GM21528 (cell line): ENCODE measurements at regions not wholly inside any gene's neighbourhood (a gene's known extent, or its start where the extent isn't known, plus 50 kb on each side); places are given as distances from the start of the nearest gene placed in this dataset.
A peak's percentile ranks its signal among the peaks of the same experiment; 100 is the strongest.

Experiments used
- ATAC-seq: cut with Tn5 transposase; IDR thresholded peaks from one replicate; pipeline ENCODE4 v1.9.1; 2021; ENCODE audit warnings: mild to moderate bottlenecking, moderate library complexity; ENCODE audit not compliant: unreplicated experiment, low FRiP score

DNA sequence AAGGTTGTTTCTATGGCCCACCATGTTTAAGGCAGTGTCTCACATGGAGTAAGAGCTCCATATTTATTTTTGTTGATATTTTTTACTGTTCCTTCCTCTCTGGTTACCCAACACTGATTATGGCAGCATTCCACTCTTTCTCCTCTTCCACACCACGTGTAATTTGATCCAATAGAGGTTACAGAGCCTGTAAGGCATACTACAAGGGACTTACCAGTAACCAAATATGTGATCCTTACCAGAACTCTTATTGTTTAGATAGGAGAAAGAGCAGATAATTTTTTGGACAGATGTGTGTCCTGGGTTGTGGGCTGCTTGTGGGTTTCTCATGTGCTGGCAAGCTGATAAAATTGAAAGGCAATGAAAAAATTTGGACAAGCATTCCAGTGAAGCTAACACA lies 261.3 kb downstream of the TMEM167A start:
- no peak for ATAC-seq

DNA sequence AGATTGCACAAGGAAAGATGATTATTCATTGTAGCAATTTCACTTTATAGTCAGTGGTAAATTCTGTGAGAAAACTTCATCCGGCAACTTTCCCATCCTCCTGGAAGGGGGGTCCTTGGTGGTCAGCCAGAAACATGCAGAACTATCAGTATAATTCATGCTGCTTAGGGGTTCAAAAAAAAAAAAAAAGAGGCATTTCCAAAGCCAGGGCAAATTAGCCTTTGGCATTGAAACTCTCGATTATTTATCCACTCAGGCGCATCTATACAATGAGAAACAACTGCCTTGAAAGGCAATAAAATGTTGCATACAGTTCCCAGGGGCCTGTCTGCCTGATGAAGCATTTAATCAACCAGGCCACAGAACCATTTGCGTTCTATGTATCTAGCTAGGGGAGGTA lies 263.3 kb downstream of the TMEM167A start:
- ATAC-seq, result no peak

DNA sequence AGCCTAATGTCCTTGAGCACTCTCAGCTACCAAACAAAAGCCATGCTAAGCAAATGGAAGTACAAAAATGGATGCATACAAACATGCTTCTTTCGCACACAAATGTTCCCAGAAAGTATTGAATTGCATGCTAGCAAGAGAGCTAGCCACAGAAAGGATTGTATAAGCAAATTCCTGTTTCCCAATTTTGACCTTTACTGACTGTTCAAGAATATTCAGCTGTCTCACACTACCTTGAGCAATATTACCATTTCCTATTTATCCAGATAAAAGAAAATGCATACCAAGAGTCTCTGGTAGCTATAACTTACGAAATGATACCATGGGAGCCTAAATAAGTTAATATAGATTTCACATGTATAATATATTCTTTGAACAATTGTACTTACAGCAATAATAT lies 264.6 kb downstream of the TMEM167A start:
- ATAC-seq, result no peak

DNA sequence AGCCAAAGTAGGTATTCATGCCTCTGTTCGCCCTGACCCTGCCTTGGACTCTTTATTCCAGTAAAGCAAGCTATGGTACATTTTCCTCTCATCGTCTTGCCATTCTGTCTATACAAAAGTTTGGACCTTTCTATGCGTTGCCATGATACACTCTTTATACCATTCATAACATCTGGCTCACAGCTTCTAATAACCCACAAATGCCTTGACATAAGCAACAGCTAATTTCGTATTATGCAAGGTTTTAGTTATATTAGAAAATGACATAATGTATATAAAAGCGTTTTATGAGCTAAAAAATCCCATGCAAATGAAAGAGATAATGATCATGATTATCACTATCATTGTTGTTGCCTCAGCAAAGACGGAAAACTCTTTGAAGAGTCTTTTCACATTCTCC lies 265.7 kb downstream of the TMEM167A start:
- ATAC-seq, result no peak

DNA sequence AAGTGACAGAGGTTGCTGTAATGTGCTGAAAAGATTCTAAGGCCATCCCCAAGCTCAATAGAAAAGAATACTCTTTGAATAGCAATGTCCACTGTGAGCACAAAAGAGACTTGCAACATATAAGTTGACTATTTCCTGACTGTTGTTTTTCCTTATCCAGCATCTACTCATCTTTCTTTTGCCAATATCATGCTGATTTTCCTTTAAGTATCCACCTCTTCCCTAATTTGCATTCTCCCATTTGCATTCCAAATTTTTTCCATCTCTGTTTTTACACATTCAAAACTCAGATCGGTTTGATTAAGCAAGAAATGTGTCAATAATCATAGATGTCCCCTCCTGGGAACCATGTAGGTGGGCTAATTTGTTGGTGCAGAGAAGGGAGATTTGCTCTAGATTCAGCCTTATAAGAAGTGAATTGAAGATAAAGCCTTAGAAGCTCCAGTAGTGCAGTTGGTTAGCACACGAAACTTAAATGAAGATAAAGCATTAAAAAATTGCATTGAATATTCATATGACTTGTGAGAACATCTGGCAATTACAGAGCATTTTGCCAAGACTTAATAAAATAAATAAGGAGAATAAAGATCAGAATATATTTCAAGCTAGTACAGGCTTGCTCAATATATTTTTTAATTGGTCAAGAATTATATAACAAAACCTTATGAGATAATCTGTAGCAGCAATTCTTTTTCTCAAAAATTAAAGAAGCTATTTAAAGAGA lies 267.6 kb downstream of the TMEM167A start:
- ATAC-seq, result no peak

DNA sequence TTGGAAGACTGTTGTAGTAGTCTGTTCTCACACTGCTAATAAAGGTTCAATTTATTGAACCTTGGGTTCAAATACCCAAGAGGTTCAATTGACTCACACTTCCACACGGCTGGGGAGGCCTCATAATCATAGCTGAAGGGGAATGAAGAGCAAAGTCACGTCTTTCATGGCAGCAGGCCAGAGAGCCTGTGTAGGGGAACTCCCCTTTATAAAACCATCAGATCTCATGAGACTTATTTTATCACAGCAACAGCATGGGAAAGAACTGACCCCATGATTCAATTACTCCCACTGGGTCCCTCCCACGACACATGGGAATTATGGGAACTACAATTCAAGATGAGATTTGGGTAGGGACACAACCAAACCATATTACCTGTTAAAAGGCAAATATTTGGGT lies 268.2 kb downstream of the TMEM167A start:
- ATAC-seq, result no peak

DNA sequence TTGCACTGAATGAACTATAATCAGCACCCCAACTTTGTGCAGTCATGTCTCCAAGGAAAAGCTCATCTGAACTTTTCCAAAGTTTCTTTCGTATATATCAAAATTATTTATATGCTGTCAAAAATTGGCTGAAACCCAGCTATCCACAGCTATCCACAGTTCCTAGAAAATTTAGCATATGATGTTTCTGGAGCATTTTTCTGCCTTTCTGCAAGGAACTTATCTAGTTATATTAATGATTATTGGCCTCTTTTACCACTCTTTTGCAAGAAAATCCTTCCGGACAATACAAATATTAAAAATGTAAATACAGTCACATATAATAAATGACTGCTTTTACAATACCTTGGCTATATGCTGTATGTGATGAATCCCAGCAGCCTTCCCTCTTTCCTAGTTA lies 270.2 kb downstream of the TMEM167A start:
- no peak for ATAC-seq

DNA sequence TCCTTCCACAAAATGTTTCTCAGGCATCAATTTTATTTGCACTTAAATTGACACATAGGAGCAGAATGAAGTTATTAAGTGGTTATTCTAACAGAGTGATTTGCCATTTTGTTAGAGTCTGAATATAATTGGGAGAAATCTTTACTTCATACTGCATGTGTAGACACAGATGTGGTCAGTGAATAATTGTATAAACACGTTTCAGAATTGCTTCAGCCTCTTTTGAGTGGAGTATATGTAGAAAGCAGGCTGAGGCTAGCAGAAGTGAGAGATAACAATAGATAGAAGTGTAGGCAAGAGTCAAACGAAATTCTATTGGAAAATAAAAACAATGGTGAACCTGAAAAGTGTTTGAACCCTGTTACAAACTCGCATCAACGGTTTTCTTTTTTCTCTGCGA lies 270.7 kb downstream of the TMEM167A start:
- ATAC-seq, result no peak

DNA sequence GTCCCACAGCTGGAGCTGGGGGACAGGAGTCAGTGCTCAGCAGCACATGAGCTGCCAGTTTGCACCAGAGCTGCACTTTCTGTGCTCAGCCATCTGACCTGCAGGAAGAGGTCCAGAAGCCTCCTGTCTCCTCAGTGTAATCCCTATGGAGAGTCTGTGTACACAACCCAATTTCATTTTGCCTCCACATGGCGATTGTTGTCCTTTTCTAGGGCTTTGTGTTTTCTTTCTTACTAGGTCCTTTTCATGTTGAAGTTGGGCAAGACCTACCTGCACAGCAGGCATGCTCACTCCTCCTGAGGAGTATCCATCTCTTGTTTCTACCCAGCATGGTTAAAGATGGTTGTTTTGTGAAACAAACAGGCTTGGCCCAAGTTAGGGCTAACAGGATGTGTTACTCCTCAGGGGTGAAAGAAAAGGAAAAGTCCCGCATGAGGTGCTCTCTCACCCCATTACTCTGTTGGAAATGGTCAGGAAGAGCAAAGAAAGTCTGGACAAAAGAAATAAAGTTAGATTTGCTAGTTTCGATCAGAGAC lies 273.0 kb downstream of the TMEM167A start:
- no peak for ATAC-seq

DNA sequence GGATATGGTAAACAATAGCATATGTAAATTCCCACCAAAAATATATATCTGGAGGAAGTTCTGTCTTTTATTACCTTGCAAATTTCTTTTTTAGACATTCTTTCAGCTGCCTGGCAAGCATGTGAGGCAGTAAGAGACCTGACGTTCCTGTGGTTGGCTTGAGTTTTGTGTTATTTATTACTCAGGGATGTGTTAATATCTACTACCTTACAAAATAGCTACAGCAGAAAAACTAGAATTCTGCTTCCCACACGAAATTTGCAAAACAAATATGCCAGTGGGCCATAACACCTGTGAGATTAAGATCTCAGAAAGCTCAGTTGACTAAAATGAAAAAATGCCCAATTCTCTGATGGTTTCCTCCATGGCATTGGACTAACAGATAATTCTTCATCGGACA lies 274.2 kb downstream of the TMEM167A start:
- peak; percentile 65 for ATAC-seq

DNA sequence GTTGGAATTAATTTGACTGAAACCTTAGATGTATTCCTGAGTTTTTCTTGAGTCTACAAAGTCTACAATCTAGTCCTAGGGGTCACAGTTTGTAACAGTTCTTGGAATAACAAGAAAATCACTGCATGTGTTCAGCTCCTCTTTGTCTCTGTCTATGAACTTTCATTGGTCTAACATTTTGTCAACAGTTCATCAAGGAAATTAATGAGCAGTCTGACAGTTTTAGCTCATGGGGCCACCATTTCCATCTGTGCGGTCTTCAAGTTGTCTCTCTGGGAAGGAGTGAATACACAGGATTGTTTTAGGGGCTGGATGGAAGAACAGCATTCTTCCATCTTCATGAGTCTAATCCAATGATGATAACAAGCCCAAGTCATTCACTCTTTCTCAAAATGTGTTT lies 276.4 kb downstream of the TMEM167A start:
- ATAC-seq, result no peak

DNA sequence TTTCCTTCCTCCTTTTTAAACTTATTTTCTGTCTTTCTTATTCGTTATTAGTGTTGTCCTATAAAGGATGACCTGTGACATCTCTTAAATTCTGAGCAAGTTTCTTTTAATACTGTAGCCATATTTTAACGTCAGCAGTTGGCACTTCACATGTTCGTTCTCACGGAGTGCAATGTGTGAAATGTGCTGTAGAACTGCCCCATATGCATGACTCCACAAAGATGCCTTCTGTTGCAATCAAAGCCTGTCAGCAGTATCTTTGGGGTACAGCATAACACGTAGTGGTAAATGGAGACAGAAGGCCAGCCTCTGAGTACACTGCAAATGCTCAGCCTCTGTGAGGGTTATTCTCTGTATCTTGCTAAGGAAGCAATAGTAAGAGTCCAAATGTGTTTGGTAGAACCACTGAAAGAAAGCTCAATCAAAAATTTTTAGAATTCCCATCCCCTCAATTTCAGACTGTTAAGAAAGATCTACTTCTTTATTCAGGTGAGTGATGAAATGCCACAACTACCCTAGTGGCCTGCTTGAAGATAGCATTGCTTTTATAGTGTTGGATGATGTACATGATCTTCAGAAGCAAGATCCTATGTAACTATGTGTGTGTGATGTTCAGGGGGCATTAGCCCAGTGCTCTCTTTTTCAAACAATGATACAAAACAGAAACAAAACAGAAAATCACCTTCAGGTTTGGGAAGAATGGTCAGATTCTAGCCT lies 277.7 kb downstream of the TMEM167A start:
- ATAC-seq, result no peak

DNA sequence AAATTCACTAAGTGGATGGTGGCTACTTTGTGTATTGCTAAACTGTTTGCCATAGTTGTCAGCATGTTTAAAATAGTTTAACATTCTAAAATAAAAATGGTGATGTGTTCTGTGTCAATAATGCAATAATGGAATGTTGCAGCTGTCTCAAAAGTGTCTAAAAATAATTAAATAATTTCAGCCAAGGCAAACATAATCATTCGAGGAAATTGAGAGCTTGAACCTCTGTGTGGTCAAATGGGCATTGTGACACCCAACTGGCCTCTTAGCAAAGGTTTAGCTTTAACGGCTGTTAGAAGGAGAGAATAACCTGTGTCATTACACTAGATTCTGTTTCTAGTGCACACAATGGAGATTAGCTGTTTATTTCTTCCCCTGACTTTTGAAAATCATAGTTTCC lies 278.5 kb downstream of the TMEM167A start:
- no peak for ATAC-seq

DNA sequence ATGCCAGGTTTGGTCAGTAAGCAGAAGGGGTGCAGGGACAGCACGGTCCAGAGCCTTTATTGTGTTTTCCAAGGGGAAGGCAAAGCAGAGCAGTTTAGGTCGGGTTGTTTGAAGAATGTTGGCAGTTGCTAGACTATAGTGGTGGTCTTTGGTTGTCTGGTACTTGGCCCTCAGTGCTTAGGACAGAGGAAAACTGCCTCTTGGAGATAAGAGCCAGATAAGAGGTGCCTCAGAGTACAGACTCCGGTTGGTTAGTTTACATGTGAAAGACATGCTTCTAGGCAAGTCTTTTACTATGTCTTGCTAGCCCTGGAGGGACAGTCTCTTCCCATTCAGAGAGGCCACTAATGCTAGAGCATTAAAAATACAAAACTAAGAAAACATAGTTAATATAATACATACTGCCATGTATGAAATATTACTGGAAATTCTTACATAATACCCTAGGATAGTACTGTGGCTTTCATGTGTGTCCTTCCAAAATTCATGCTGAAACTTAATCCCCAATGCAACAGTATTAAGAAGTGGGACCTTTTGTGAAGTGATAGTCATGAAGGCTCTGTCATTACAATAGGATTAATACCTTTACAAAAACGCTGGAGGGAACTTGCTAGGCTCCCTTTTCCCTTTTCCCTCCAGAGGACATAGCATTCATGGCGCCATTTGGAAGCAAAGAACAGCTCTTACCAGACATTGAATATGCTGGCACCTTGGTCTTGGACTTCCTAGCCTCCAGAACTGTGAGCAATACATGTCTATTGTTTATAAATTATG lies 280.4 kb downstream of the TMEM167A start:
- ATAC-seq, result no peak

DNA sequence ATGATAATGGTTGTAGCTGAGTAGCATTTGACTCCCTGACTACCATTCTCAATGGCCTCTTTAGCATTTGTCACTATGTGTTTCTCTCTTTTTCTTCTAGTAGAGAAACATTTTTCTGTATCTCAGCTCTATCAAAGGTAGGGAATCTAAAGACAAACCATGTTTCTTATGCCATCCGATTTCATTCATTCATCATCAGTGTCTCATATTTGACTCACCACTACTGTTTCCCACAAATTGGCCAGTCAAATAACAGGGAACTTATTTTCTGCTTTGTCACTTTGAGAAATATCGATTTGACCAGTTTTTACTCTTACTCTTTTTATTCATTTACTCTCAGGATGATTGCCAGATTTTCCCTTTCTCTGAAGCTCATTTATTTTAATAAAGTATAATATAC lies 282.3 kb downstream of the TMEM167A start:
- no peak for ATAC-seq

DNA sequence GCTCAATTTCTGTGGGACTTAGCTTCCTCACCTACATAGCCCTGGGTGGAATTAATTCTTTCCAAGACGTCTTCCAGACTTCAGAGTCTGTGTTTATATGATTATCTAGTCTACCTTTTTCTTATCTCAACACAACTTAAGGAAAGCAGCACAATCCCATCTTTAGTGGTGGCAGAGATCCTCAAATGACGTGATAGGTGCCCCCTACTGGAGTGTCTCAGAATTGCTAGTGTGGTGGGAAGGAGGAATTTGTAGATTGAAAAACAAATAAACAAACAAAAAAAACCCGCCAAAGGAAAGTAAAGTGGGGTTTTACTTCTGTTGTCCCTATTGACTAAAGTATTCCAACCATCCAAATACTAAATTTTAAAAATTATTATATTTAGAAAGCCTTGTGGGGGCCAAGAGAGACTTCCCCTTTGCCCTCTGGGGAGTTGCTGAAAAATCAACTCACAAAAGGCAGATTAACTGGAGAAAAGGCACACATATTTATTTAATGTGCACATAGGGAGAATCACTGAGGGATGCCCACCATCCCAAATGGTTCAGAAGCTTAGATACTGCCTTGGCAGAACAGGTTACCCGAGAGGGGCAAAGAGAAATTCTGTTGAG lies 283.3 kb downstream of the TMEM167A start:
- no peak for ATAC-seq

DNA sequence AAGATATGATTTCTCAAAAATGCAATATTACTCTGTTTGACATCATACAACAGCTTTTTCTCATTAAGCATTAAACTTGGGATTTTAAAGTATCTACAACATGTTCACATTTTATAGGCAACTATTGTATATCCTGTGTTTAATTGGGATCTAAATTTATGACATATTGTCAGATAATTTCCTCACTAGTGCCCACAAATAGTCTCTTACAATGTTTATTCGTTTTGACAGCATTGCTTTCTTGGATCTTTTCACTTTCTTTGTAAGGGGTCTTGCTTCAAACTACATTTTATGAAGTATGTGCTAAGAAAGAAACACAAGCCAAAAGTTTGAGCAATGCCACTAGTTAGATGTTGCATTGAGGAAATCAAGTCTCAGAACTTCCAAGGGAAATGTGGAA lies 285.1 kb downstream of the TMEM167A start:
- no peak for ATAC-seq

DNA sequence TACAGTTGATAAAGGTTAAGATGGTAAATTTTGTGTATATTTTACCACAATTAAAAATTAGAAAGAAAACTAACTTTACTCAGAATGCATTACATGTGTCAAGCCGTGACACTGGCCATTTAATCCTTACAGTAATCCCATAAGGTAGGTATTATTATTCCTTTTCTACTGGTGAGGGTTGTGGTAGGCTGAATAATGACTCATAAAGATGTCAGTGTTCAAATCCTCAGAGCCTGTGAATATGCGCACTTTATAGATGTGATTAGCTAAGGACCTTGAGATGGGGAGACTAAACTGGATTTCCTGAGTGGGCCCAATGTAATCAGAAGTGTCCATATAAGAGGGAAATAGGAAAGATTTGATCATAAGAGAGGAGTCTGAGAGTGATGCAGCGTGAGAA lies 288.1 kb downstream of the TMEM167A start:
- no peak for ATAC-seq

DNA sequence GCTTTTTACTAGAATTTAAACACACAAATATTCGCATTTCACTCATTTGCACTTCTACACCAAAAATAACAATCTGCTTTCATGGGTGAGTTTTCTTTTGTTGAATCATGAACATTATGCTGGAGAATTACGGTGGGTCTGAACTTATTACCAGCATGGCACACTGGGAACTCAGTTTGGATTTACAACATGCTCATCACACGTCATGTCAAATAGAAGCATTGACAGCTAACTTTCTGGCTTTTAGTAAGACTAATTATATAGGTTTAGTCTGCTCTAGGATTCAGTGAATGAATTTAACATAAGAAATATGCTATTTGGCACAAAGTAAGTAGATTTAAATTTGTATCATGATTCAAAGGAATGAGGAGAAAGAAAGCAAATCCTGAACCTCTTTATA lies 290.4 kb downstream of the TMEM167A start:
- ATAC-seq, result no peak

DNA sequence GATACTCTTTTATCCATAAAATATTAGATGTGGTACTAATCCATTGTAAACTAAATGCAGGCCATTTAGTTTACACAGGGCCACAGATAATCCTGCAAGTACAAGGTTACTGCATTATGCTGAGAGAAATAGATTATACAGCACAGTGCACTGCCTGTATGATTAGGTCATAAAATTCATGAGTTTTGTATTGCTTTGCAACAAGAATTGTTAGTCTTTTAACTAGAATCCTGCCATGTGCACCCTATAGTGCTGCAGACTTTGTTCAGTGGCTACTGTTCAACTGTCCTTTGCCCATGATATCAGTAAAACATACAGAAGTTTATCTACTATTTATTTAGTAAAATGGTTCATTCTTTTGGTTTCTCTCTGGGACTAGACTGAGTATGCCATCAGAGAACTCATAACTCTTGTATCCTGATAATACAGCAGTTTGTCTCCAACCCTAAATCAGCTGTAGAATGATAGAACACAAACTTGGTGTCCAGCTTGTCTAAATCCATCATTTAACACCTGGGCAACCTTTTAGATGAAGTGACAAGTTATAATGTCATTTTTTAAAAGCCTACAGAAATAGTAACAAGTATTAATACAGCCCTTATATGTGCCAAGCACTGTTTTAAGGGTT lies 291.2 kb downstream of the TMEM167A start:
- ATAC-seq, result no peak
